K562 (cell line): ENCODE measurements at regions not wholly inside any gene's neighbourhood (a gene's known extent, or its start where the extent isn't known, plus 50 kb on each side); places are given as distances from the start of the nearest gene placed in this dataset.

Source experiments
- CTBP1 ChIP-seq: fragments of 450-650 bp; IDR thresholded peaks from 2 replicates; pipeline ENCODE4 v1.6.1; 2016; ENCODE audit warnings: borderline replicate concordance
- EP300 ChIP-seq: IDR thresholded peaks from 2 replicates; pipeline ENCODE4 v1.6.1; 2012; ENCODE audit warnings: low read length, improper control_type of control experiment
- HDAC1 ChIP-seq, 2 experiments: fragments of 450-650 bp; IDR thresholded peaks; 2 replicates each; pipeline ENCODE4 v1.6.1; 2016 to 2017; ENCODE audit warnings: inconsistent platforms in 1 of 2, mild to moderate bottlenecking in 1 of 2, moderate library complexity in 1 of 2
- HNRNPUL1 ChIP-seq: fragments of 200-400 bp; formaldehyde crosslinking; IDR thresholded peaks from 2 replicates; pipeline ENCODE4 v1.6.1; 2017; ENCODE audit warnings: low read length
- MEIS2 ChIP-seq: fragments of 450-650 bp; IDR thresholded peaks from 2 replicates; pipeline ENCODE4 v1.6.1; 2014; ENCODE audit warnings: mild to moderate bottlenecking; ENCODE audit not compliant: partially characterized antibody
- NCOA2 ChIP-seq, 2 experiments: fragments of 450-650 bp; IDR thresholded peaks; 2 replicates each; pipeline ENCODE4 v1.6.1; 2018; ENCODE audit warnings: mild to moderate bottlenecking in 2 of 2, moderate library complexity in 1 of 2; ENCODE audit not compliant: partially characterized antibody in 2 of 2
- NFATC3 ChIP-seq: fragments of 450-650 bp; IDR thresholded peaks from 2 replicates; pipeline ENCODE4 v1.6.1; 2017; ENCODE audit warnings: mild to moderate bottlenecking
- POLR3A ChIP-seq: IDR thresholded peaks from 2 replicates; pipeline ENCODE4 v1.6.1; 2011; ENCODE audit warnings: borderline replicate concordance, mild to moderate bottlenecking, moderate library complexity; ENCODE audit not compliant: insufficient read length, insufficient read depth; ENCODE audit errors: extremely low read depth
- SNRNP70 ChIP-seq: fragments of 200-400 bp; formaldehyde crosslinking; optimal IDR thresholded peaks from 2 replicates; pipeline ENCODE3; 2017; ENCODE audit warnings: low read depth, low read length
- SP2 ChIP-seq: IDR thresholded peaks from 2 replicates; pipeline ENCODE4 v1.6.1; 2011; ENCODE audit warnings: mild to moderate bottlenecking, low read depth, low read length, moderate library complexity; ENCODE audit not compliant: poor library complexity, severe bottlenecking; ENCODE audit errors: extremely low read depth
- TEAD4 ChIP-seq, 2 experiments: sonication (generic) in 1 of 2; formaldehyde crosslinking in 1 of 2; IDR thresholded peaks; 2 replicates each; pipeline versions ENCODE4 v1.6.1 to v1.8.0; 2012 to 2022; ENCODE audit warnings: borderline replicate concordance in 1 of 2, inconsistent platforms in 1 of 2, low read length in 1 of 2, mild to moderate bottlenecking in 1 of 2, missing genetic modification reagents in 1 of 2
- ZNF165 ChIP-seq: fragments of 250-450 bp; sonication (Bioruptor Pico); IDR thresholded peaks from 2 replicates; pipeline ENCODE4 v1.4.0; 2020; ENCODE audit warnings: borderline replicate concordance
- ZNF24 ChIP-seq: fragments of 450-650 bp; IDR thresholded peaks from 2 replicates; pipeline ENCODE4 v1.6.1; 2016
- TF ChIP-seq, protein P1 (sequence below): sonication (generic); formaldehyde crosslinking; IDR thresholded peaks from 2 replicates; pipeline ENCODE4 v1.8.0; 2023; ENCODE audit warnings: missing genetic modification reagents, mild to moderate bottlenecking, borderline replicate concordance
- TF ChIP-seq, protein P2 (sequence below): fragments of 250-450 bp; sonication (Bioruptor Pico); IDR thresholded peaks from 2 replicates; pipeline ENCODE4 v1.5.0; 2021; ENCODE audit warnings: mild to moderate bottlenecking, borderline replicate concordance
- TF ChIP-seq, protein P3 (sequence below): fragments of 150-350 bp; conservative IDR thresholded peaks from 2 replicates; pipeline ENCODE4 v1.6.1; 2014; ENCODE audit warnings: low read length
- TF ChIP-seq, protein P4 (sequence below): fragments of 450-650 bp; formaldehyde crosslinking; IDR thresholded peaks from 2 replicates; pipeline ENCODE4 v1.4.0; 2020; ENCODE audit warnings: mild to moderate bottlenecking, mixed read lengths

DNA sequence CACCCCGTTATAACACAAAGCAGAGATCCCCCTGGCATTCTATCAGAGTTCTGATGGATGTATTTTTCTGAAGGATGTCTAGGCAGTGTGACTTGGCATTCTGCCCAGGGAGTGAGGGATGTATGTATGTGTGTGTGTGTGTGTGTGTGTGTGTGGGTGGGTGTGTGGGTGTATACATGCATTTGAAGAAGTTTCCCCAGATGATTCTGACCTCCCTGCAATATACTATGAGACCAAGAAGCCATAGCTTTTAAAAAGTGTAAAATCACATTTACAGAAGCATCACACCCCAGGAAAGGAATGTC, 59.7 kb upstream of the NAP1L1 start (continued):
- TF ChIP-seq, protein P1, sequence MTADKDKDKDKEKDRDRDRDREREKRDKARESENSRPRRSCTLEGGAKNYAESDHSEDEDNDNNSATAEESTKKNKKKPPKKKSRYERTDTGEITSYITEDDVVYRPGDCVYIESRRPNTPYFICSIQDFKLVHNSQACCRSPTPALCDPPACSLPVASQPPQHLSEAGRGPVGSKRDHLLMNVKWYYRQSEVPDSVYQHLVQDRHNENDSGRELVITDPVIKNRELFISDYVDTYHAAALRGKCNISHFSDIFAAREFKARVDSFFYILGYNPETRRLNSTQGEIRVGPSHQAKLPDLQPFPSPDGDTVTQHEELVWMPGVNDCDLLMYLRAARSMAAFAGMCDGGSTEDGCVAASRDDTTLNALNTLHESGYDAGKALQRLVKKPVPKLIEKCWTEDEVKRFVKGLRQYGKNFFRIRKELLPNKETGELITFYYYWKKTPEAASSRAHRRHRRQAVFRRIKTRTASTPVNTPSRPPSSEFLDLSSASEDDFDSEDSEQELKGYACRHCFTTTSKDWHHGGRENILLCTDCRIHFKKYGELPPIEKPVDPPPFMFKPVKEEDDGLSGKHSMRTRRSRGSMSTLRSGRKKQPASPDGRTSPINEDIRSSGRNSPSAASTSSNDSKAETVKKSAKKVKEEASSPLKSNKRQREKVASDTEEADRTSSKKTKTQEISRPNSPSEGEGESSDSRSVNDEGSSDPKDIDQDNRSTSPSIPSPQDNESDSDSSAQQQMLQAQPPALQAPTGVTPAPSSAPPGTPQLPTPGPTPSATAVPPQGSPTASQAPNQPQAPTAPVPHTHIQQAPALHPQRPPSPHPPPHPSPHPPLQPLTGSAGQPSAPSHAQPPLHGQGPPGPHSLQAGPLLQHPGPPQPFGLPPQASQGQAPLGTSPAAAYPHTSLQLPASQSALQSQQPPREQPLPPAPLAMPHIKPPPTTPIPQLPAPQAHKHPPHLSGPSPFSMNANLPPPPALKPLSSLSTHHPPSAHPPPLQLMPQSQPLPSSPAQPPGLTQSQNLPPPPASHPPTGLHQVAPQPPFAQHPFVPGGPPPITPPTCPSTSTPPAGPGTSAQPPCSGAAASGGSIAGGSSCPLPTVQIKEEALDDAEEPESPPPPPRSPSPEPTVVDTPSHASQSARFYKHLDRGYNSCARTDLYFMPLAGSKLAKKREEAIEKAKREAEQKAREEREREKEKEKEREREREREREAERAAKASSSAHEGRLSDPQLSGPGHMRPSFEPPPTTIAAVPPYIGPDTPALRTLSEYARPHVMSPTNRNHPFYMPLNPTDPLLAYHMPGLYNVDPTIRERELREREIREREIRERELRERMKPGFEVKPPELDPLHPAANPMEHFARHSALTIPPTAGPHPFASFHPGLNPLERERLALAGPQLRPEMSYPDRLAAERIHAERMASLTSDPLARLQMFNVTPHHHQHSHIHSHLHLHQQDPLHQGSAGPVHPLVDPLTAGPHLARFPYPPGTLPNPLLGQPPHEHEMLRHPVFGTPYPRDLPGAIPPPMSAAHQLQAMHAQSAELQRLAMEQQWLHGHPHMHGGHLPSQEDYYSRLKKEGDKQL (CRISPR knock-in tag) = no peak
- no peak for TF ChIP-seq SNRNP70
- TF ChIP-seq ZNF165 (CRISPR knock-in tag) = no peak
- TF ChIP-seq, protein P2, sequence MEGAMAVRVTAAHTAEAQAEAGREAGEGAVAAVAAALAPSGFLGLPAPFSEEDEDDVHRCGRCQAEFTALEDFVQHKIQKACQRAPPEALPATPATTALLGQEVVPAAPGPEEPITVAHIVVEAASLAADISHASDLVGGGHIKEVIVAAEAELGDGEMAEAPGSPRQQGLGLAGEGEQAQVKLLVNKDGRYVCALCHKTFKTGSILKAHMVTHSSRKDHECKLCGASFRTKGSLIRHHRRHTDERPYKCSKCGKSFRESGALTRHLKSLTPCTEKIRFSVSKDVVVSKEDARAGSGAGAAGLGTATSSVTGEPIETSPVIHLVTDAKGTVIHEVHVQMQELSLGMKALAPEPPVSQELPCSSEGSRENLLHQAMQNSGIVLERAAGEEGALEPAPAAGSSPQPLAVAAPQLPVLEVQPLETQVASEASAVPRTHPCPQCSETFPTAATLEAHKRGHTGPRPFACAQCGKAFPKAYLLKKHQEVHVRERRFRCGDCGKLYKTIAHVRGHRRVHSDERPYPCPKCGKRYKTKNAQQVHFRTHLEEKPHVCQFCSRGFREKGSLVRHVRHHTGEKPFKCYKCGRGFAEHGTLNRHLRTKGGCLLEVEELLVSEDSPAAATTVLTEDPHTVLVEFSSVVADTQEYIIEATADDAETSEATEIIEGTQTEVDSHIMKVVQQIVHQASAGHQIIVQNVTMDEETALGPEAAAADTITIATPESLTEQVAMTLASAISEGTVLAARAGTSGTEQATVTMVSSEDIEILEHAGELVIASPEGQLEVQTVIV (CRISPR knock-in tag) = no peak
- no peak for TF ChIP-seq CTBP1
- TF ChIP-seq, protein P3, sequence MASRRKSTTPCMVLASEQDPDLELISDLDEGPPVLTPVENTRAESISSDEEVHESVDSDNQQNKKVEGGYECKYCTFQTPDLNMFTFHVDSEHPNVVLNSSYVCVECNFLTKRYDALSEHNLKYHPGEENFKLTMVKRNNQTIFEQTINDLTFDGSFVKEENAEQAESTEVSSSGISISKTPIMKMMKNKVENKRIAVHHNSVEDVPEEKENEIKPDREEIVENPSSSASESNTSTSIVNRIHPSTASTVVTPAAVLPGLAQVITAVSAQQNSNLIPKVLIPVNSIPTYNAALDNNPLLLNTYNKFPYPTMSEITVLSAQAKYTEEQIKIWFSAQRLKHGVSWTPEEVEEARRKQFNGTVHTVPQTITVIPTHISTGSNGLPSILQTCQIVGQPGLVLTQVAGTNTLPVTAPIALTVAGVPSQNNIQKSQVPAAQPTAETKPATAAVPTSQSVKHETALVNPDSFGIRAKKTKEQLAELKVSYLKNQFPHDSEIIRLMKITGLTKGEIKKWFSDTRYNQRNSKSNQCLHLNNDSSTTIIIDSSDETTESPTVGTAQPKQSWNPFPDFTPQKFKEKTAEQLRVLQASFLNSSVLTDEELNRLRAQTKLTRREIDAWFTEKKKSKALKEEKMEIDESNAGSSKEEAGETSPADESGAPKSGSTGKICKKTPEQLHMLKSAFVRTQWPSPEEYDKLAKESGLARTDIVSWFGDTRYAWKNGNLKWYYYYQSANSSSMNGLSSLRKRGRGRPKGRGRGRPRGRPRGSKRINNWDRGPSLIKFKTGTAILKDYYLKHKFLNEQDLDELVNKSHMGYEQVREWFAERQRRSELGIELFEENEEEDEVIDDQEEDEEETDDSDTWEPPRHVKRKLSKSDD = no peak
- TF ChIP-seq TEAD4 (IDR thresholded peaks at IDR 0.05; ENCODE audit: low read length) = peak; percentile 17; the same call in 1 of the 2 replicates
- TF ChIP-seq TEAD4 (CRISPR knock-in tag; IDR thresholded peaks at IDR 0.05; ENCODE audit: borderline replicate concordance) = no peak
- TF ChIP-seq NCOA2 (IDR thresholded peaks at IDR 0.05; ENCODE audit: partially characterized antibody in 2 of 2) = no peak
- no peak for TF ChIP-seq HNRNPUL1
- TF ChIP-seq HDAC1 (IDR thresholded peaks at IDR 0.05) = peak in 1 of 2 experiments; percentile 31; a peak in 1 of 4 replicates
- TF ChIP-seq POLR3A = no peak
- TF ChIP-seq NFATC3 = no peak
- no peak for TF ChIP-seq SP2
- TF ChIP-seq, protein P4, sequence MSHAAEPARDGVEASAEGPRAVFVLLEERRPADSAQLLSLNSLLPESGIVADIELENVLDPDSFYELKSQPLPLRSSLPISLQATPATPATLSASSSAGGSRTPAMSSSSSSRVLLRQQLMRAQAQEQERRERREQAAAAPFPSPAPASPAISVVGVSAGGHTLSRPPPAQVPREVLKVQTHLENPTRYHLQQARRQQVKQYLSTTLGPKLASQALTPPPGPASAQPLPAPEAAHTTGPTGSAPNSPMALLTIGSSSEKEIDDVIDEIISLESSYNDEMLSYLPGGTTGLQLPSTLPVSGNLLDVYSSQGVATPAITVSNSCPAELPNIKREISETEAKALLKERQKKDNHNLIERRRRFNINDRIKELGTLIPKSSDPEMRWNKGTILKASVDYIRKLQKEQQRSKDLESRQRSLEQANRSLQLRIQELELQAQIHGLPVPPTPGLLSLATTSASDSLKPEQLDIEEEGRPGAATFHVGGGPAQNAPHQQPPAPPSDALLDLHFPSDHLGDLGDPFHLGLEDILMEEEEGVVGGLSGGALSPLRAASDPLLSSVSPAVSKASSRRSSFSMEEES (CRISPR knock-in tag) = no peak
- peak; percentile 34 for TF ChIP-seq MEIS2
- no peak for TF ChIP-seq ZNF24
- no peak for TF ChIP-seq EP300
